RKO (cell line): ENCODE measurements at regions not wholly inside any gene's neighbourhood (a gene's known extent, or its start where the extent isn't known, plus 50 kb on each side); places are given as distances from the start of the nearest gene placed in this dataset.
"Not testable (repeated sequence)": the region's sequence is repeated elsewhere in the genome, so short reads cannot be mapped to it uniquely, and the experiment has no call there.

Experiments
- DNase-seq: peaks from one replicate; pipeline ENCODE4 v3.0.0-alpha.2; 2016; ENCODE audit warnings: low spot score

- DNase-seq = no peak
These were observed 91.9 kb downstream of the FCRL5 start for GRCh38 chr1:157460381-157460780.

- DNase-seq = no peak
These were observed 95.0 kb downstream of the FCRL5 start for GRCh38 chr1:157457279-157457678.

- no peak for DNase-seq
These were observed 97.0 kb downstream of the FCRL5 start for GRCh38 chr1:157455318-157455717.

GRCh38 chr1:157450106-157450505 lies 102.2 kb downstream of the FCRL5 start:
- no peak for DNase-seq

DNA sequence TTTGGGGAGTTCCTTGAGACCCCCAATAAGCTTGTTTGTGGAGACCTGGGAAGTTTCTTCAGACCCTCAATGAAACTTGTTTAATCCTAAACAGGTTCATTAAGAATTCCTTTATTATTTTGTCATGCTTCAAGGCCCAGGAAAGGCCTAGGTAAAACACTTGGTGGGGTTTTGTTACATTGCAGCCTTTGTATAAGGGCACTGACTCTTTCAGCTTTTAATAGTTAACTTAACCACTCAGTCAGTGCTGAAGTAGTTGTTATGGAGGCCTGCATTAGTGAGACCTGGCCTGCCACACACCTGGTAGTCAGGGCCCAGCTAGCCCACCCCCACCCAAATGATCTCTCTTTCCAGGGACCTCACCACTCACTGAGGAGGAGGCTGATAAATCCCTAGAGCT lies 103.7 kb downstream of the FCRL5 start:
- DNase-seq = no peak

DNA sequence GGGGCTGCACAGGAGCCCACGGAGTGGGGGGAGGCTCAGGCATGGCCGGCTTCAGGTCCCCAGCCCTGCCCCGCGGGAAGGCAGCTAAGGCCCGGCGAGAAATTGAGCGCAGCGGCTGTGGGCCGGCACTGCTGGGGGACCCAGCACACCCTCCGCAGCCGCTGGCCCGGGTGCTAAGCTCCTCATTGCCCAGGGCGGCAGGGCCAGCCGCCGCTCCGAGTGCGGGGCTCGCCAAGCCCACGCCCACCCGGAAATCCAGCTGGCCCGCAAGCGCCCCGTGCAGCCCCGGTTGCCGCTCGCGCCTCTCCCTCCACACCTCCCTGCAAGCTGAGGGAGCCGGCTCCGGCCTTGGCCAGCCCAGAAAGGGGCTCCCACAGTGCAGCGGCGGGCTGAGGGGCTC lies 106.0 kb downstream of the FCRL5 start:
- DNase-seq = not testable (repeated sequence)

GRCh38 chr1:157445616-157446140 lies 106.6 kb downstream of the FCRL5 start:
- DNase-seq = not testable (repeated sequence)

GRCh38 chr1:157442065-157442464 lies 110.2 kb downstream of the FCRL5 start:
- no peak for DNase-seq

- DNase-seq = no peak
These were observed 112.9 kb downstream of the FCRL5 start for GRCh38 chr1:157439302-157439954.

- DNase-seq = no peak
These were observed 113.7 kb downstream of the FCRL5 start for GRCh38 chr1:157438613-157439012.

DNA sequence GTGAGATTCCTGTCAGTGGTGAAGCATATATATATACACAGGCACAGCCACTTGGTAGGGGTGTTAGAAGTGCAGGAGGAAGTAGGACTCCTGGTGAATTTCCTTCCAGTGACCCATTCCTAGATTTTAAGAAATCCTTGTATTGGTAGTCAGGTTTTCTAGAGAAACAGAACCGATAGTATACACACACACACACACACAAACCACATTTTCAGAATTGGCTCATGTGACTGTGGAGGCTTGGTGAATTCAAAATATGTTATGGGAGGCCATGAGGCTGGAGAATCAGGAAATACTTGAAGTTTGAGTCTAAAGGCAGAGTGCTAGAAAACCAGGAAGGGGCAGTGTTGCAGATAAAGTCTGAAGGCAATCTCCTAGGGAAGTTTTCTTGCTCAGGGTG lies 114.2 kb downstream of the FCRL5 start:
- DNase-seq = no peak

GRCh38 chr1:157437296-157437695 lies 115.0 kb downstream of the FCRL5 start:
- no peak for DNase-seq

GRCh38 chr1:157431751-157432150 lies 120.6 kb downstream of the FCRL5 start:
- DNase-seq = peak; percentile 49

DNA sequence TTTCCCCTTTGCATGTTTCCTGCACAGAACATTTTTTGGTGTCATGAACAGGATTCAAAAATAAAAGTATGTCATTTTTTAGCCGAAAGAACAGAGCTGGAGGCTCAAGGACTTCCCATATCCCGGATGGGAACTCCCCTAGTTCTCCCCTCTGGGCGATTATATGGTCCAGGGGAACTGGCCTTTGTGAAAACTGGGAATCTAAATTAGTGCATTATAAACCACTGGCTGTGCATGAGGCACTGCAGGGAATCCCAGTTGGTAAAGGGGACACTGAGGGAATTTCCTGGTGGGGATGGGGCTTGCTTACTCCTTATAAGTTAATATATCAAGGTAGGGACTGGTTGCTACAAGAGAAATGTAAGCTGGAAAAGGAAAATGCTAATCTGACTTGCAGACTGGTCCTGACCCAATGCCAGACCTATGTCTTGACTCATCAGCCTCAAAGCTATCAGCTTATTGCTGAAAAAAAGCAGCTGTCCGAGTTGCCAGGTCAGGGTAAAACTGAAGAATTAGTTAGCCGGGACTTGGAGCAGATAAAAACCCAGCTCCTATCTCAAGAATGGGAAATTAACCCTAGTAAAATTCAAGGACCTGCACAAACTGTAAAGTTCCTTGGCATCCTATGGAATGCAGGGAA lies 122.6 kb downstream of the FCRL5 start:
- no peak for DNase-seq

DNA sequence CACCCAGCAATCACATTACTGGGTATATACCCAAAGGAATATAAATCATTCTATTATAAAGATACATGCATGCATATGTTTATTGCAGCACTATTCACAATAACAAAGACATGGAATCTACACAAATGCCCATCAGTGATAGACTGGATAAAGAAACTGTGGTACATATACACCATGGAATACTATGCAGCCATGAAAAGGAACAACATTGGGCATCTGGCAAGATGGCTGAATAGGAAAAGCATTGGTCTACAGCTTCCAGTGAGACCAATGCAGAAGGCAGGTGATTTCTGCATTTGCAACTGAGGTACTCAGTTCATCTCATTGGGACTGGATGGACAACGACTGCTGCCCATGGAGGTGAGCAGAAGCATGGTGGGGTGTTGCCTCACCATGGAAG lies 128.6 kb downstream of the FCRL5 start:
- DNase-seq = not testable (repeated sequence)

- no peak for DNase-seq
These were observed 132.3 kb downstream of the FCRL5 start for GRCh38 chr1:157419845-157420542.

DNA sequence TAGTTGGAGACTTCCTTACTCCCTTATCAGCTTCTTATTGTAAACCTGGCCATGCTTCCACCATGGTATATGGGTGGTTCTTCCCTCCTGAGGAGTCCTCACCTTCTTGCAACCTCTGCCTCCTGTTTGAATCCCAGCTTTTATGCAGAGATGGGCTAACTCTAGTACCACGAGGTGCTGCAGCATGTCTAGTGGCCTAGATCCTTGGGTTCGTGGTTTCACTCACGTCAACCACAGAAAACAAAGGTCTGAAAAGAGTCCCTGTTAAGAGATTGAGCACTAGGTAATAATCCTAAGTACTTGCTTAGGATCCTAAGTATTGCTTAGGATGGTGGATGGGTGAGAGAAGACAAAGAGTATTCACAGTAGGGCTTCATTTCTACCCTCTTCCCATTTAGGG lies 133.7 kb downstream of the FCRL5 start:
- no peak for DNase-seq

DNA sequence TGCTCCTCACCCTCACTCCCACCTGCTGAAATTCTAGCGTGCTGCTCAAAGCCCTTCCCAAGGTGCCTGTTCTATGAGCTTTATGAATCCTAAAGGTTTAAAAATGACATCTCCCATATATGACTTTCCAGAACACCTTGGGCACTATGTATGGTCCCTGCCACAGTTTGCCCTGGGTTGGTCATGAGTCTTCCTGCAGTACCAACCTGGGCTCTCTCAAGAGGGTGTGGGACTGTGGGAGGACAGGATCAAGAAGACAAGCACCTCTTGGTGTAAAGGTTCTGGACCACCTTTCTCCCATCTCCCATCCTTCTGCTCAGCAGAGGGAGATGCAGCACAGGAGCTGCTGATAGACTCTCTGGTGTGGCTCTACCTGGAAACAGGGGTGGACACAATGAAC lies 134.1 kb downstream of the FCRL5 start:
- no peak for DNase-seq

DNA sequence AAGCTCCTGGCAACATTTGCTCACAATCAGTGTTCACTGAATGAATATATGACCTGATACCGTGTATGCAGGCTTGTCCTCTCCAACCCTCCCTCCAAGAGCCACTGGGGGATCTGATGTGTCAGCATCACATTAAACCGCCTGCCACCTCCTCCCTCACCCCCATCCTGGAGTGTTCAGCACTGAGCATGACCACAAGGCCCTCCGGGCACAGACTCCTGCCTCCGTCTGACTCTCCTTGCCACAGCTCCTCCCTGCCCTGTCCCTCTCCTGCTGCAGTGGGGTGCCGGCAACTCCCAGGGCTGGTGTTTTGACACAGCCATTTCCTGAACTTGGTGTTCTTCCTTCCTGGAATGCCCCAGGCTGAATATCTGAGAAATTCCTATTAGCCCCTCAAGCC lies 136.7 kb downstream of the FCRL5 start:
- no peak for DNase-seq

DNA sequence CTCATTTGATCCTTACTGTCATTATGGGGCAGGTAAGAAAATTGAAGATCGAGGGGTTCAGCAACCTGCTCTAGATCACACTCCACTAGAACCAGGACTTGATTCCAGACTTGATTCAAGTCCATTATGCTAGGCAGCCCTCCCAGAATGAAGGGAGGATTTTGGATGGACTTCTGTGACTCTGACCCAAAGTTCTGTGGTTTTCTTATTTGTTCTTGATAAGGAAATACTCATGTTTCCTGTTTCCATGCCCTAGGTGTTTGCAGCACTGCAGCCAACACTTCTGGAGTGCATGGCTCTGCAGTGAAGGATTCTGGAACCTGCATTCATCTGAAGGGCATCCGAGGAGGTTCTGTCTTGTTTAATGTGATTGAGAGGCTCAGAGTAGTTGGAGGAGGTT lies 140.0 kb downstream of the FCRL5 start:
- DNase-seq = no peak

DNA sequence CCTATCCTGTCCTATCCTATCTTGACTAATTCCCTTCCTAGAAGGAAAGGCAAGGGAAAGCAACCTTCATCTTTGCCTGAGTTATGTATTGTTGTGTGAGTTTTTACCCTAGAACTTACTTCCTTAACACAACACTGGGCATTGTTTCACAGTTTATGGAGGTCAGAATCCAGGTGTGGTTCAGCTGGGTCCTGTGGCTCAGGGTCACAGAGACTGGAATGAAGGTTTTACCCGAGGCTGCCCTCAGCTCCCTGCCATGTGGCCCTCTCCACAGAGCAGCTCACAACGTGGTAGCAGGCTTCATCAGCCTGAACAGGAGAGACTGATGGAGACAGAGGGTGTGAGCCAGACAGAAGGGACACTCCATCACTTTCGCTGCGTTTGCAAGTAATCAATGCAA lies 140.5 kb downstream of the FCRL5 start:
- DNase-seq = no peak

GRCh38 chr1:157411064-157411463 lies 141.3 kb downstream of the FCRL5 start:
- no peak for DNase-seq

DNA sequence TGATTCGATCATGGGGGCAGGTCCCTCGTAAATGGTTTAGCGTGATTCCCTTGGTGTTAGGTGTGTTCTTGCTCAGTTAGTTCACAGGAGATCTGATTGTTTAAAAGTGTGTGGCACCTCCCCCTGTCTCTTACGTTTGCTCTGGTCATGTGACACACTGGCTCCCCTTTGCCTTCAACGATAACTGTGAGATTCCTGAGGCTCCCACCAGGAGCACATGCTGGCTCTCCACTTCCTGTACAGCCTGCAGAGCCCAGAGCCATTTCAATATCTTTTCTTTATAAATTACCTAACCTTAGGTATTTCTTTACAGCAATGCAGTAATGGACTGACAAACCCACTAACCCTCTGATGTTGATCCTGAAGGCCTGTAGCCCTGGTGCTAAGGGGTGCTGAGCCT lies 141.9 kb downstream of the FCRL5 start:
- DNase-seq = no peak
